ENCODE measurements at regions not wholly inside any gene's neighbourhood (a gene's known extent, or its start where the extent isn't known, plus 50 kb on each side); places are given as distances from the start of the nearest gene placed in this dataset.

DNA sequence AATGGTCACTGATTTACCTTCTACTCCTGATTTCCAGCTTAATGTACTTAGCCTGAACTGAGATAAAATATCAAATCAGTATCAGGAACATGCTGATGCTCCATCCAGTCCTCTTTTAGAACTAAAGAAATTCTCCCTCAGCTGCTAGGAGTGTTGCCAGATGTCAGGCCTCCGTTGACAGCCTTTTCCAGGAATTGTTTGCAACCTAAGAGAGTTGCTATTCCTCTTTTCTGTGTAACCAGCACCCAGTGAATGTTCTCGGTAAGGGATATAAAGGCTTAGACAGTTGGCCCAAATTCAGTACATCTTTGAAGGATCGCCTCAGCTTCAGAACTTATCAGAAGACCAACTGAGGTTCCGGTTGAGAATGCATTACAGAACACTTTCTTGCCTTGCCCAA is 559.0 kb downstream of the PCDH17 start:
- Histone ChIP-seq H3K27ac (no peak overlapping the region), H3K4me3 (ENCODE audit: low read depth, low read length) (no peak overlapping the region), H3K36me3 (no peaks in the 10 kb centered on the region), H3K9me3 (ENCODE audit: severe bottlenecking) (no peaks in the 10 kb centered on the region), H3K27me3 (ENCODE audit: insufficient read depth, low read depth, severe bottlenecking) (no peaks in the 10 kb centered on the region)
- no peak for DNase-seq
- TF ChIP-seq CTCF (IDR thresholded peaks at IDR 0.05; ENCODE audit: low read depth, low read length): no peak

DNA sequence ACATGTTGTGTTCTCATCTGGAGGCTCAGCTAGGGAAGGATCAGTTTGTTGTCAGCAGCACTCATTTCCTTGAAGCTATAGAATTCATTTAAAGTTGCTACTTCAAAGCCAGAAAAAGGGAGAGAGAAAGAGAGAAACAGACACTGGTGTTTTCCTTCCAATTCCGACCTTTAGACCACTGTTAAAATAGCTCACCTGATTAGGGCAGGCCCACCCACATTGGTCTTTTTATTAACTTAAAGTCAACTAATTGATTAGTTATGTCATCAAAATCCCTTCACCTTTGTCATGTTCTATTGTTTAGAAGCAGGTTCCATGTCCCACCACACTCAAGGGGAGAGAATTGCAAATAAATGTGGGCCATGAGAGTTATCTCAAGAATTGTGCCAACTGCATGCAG is 560.2 kb downstream of the PCDH17 start:
- Histone ChIP-seq H3K27me3 (ENCODE audit: insufficient read depth, low read depth, severe bottlenecking) (no peaks in the 10 kb centered on the region), H3K9me3 (ENCODE audit: severe bottlenecking) (no peaks in the 10 kb centered on the region), H3K27ac (no peak overlapping the region), H3K4me3 (ENCODE audit: low read depth, low read length) (no peak overlapping the region), H3K36me3 (no peaks in the 10 kb centered on the region)
- no peak for TF ChIP-seq CTCF (IDR thresholded peaks at IDR 0.05; ENCODE audit: low read depth, low read length)
- DNase-seq: no peak

DNA sequence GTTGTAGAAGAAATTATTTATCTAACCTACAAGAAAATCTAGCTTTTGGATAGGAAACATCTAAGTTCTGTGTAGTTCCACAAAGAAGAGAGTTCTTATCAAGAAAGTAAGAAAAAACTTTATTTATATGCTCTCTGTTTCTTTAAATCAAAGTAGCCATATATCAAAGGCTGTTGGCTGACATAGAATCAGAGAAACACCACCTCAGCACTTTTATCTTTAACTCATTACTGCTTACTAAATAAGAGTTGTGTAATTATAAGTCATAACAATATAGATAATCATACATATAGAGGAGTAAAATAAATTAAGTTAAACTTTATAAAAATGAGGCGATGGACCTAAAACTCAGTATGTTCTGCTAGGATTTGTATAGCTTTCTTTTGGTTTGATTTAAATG is 570.6 kb downstream of the PCDH17 start:
- Histone ChIP-seq H3K36me3 (no peaks in the 10 kb centered on the region), H3K27ac (no peak overlapping the region), H3K27me3 (ENCODE audit: insufficient read depth, low read depth, severe bottlenecking) (no peaks in the 10 kb centered on the region), H3K9me3 (ENCODE audit: severe bottlenecking) (no peaks in the 10 kb centered on the region), H3K4me3 (ENCODE audit: low read depth, low read length) (no peak overlapping the region)
- no peak for TF ChIP-seq CTCF (IDR thresholded peaks at IDR 0.05; ENCODE audit: low read depth, low read length)
- DNase-seq: no peak

GRCh38 chr13:58207501-58207900 is 576.0 kb downstream of the PCDH17 start:
- H3K9me3 ChIP-seq (ENCODE audit: severe bottlenecking): no peaks in the 10 kb centered on the region
- H3K4me3 ChIP-seq (ENCODE audit: low read depth, low read length): no peak overlapping the region
- H3K27me3 ChIP-seq (ENCODE audit: insufficient read depth, low read depth, severe bottlenecking): no peaks in the 10 kb centered on the region
- H3K36me3 ChIP-seq: no peaks in the 10 kb centered on the region
- TF ChIP-seq CTCF (IDR thresholded peaks at IDR 0.05; ENCODE audit: low read depth, low read length): no peak
- H3K27ac ChIP-seq: no peak overlapping the region
- no peak for DNase-seq

- DNase-seq: no peak
- H3K9me3 ChIP-seq (ENCODE audit: severe bottlenecking): no peaks in the 10 kb centered on the region
- H3K36me3 ChIP-seq: no peaks in the 10 kb centered on the region
These were observed 603.9 kb downstream of the PCDH17 start for GRCh38 chr13:58235454-58235853.

More at GRCh38 chr13:58235454-58235853, 603.9 kb downstream of the PCDH17 start:
- no peak for TF ChIP-seq CTCF (IDR thresholded peaks at IDR 0.05; ENCODE audit: low read depth, low read length)
- no peak overlapping the region for H3K27ac ChIP-seq
- no peaks in the 10 kb centered on the region for H3K27me3 ChIP-seq (ENCODE audit: insufficient read depth, low read depth, severe bottlenecking)
- H3K4me3 ChIP-seq (ENCODE audit: low read depth, low read length): no peak overlapping the region

Data from WERI-Rb-1 (cell line).